RPMI8226 (cell line): ENCODE measurements at regions not wholly inside any gene's neighbourhood (a gene's known extent, or its start where the extent isn't known, plus 50 kb on each side); places are given as distances from the start of the nearest gene placed in this dataset.

Experiments used
- DNase-seq: peaks from one replicate; pipeline ENCODE4 v3.0.0-alpha.2; 2015

- DNase-seq = no peak
These were observed 143.3 kb downstream of the FTCDNL1 start for GRCh38 chr2:199707593-199708185.

GRCh38 chr2:199705538-199705937, 145.5 kb downstream of the FTCDNL1 start:
- no peak for DNase-seq

- peak; percentile 45 for DNase-seq
These were observed 146.4 kb downstream of the FTCDNL1 start for GRCh38 chr2:199704358-199705238.

GRCh38 chr2:199703199-199703598, 147.8 kb downstream of the FTCDNL1 start:
- no peak for DNase-seq

GRCh38 chr2:199697469-199697868, 153.5 kb downstream of the FTCDNL1 start:
- no peak for DNase-seq

GRCh38 chr2:199696048-199696447, 154.9 kb downstream of the FTCDNL1 start:
- no peak for DNase-seq

- DNase-seq = no peak
These were observed 157.1 kb downstream of the FTCDNL1 start for GRCh38 chr2:199693861-199694260.

- no peak for DNase-seq
These were observed 158.5 kb downstream of the FTCDNL1 start for GRCh38 chr2:199692489-199692888.

- DNase-seq = no peak
These were observed 160.8 kb downstream of the FTCDNL1 start for GRCh38 chr2:199690225-199690624.

DNA sequence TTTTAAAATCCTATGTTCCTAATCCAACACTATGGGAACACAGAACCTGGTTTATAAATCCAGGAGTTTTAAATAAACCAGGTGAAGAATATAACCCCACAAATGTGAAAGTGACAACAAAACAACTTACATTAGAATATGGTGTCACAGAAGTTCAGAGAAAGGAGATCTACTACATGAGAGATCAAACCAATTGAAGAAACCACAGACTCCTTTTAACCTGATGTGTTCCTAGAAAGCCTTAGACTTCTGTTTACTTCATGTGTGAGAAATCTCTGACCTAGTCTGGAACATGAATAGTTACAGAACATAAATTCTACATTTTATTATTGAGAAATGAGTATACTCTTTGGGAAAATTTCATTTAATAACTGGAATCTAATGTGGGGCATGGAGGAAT, 165.3 kb downstream of the FTCDNL1 start:
- no peak for DNase-seq

GRCh38 chr2:199684832-199685231, 166.2 kb downstream of the FTCDNL1 start:
- no peak for DNase-seq

DNA sequence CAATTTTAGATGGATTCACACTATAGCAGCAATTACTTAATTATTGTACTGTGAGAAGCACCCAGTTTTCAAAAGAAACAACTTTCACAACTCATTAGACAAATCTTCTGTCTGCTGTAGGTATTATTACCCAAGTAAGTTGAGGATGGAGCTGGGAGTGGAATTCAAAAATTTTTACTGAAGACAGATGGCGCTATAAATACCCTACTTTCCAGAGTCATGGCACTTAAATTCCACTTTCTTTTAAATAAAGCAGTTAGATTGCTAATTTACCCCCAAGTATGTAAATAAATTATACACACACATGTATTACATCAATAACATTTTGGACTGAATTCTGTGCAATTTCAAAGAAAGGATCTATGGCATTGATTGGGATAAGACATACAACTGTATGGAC, 166.8 kb downstream of the FTCDNL1 start:
- DNase-seq = no peak

DNA sequence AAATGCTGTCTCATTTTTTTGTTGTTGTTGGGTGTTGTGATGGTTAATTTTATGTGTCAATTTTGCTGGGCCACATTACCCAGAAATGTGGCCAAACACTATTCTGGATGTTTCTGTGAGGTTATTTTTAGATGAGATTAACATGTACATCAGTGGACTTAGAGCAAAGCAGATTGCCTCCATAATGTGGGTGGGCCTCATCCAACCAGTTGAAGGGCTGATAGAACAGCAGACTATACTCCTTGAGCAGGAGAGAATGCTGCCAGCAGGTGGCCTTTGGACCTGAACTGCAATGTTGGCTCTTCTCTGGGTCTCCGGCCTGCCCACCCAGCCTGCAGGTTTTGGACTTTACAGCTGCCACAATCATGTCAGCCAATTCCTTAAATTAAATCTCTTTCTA, 169.0 kb downstream of the FTCDNL1 start:
- no peak for DNase-seq

- no peak for DNase-seq
These were observed 170.5 kb downstream of the FTCDNL1 start for GRCh38 chr2:199680482-199680881.

- no peak for DNase-seq
These were observed 171.1 kb downstream of the FTCDNL1 start for GRCh38 chr2:199679883-199680282.

DNA sequence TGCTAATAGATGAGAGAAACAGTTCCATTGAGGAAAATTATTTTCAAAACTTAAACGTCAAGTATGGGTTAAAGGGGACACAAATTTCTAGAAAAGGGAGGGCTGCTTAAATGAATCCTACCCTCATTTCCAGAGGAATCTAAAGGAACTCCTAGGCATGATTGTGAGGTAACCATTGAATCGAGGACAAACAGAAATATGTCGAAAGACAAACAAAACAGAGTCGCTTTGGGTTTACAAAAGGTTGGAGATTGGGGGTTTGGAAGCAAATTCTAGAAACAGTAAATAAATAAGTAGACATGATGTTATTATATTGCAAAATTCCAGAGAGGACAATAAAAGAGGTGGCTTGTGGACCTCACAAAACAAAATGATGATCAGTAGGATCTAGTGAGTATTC, 173.1 kb downstream of the FTCDNL1 start:
- DNase-seq = no peak

GRCh38 chr2:199668645-199669044, 182.3 kb downstream of the FTCDNL1 start:
- no peak for DNase-seq

DNA sequence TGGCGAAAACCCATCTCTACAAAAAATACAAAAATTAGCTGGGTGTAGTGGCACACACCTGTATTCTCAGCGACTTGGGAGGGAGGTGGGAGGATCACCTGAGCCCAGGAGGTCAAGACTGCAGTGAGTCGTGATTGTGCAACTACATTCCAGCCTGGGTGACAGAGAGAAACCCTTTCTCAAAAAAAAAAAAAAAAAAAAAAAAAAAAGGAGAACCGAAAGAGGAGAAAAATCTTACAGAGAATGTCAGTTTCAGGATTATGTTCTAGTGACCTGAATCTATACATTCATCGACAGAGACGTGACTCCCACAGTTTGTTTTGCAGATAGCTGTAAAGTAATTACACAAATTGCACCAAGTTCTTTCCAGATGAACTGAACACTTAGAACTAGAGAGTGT, 187.8 kb downstream of the FTCDNL1 start:
- DNase-seq = peak; percentile 48

GRCh38 chr2:199662255-199662654, 188.7 kb downstream of the FTCDNL1 start:
- no peak for DNase-seq

- DNase-seq = no peak
These were observed 190.8 kb downstream of the FTCDNL1 start for GRCh38 chr2:199660167-199660566.

- no peak for DNase-seq
These were observed 191.8 kb downstream of the FTCDNL1 start for GRCh38 chr2:199659207-199659606.

- DNase-seq = no peak
These were observed 188.7 kb upstream of the SATB2 start for GRCh38 chr2:199646439-199646838.

- DNase-seq = no peak
These were observed 173.4 kb upstream of the SATB2 start for GRCh38 chr2:199631129-199631528.

DNA sequence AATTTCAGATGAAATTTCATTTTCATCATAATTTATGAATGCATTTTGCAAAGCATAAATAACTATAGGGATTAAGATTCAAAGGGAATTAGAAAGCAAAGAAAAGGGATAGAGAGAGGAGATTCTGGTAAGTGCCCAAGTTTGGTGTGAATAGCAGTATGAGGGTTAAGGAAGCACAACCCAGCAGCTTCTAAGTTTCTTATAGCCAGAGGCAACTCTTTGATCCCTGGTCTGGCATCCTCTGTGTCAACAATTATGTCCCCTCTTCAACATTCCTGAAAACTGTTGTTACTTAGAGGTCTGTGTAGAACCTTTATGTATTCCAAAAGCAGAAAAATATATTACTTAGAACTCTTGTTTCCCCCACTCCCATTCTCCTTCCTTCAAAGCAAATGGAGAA, 171.6 kb upstream of the SATB2 start:
- no peak for DNase-seq

DNA sequence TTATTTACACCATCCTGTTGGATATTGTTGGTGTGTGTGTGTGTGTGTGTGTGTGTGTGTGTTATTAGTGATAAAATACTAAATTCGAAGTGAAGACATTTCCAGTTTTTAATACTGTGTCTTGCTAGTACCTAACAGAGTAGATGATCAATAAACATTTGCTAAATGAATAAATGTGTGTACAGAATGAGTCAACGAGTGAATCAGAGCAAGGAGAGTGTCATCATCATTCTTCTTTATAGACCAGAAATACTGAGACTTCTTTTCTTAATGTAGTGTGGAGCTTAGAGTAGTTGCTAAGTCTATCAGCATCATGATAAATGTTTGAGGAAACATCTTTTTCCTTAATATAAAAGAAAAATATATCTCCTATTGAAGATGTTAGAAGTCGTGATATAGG, 169.7 kb upstream of the SATB2 start:
- no peak for DNase-seq
